Loucy (cell line): ENCODE measurements at regions not wholly inside any gene's neighbourhood (a gene's known extent, or its start where the extent isn't known, plus 50 kb on each side); places are given as distances from the start of the nearest gene placed in this dataset.

Experiments
- CTCF ChIP-seq: fragments of 200-600 bp; sonication (generic); conservative IDR thresholded peaks from 2 replicates; pipeline ENCODE4 v1.5.1; 2014; ENCODE audit warnings: mild to moderate bottlenecking, antibody characterized with exemption, low read length
- EZH2phosphoT487 ChIP-seq: fragments of 200-600 bp; IDR thresholded peaks from 2 replicates; pipeline ENCODE4 v1.6.1; 2018; ENCODE audit warnings: antibody characterized with exemption, mild to moderate bottlenecking, moderate library complexity, borderline replicate concordance

- no peak for TF ChIP-seq CTCF
- TF ChIP-seq EZH2phosphoT487, result no peak
Measured at GRCh38 chr4:80127870-80128419, 54.9 kb upstream of the ANTXR2 start.
